OCI-LY1 (cell line): ENCODE measurements at regions not wholly inside any gene's neighbourhood (a gene's known extent, or its start where the extent isn't known, plus 50 kb on each side); places are given as distances from the start of the nearest gene placed in this dataset.

Experiments
- H2AFZ ChIP-seq: fragments of 200-600 bp; sonication (generic), shearing (Covaris generic); 2 replicates; pipeline ENCODE4 v1.6.0; 2014; ENCODE audit warnings: antibody characterized with exemption, mild to moderate bottlenecking, low read length
- H3F3A ChIP-seq: fragments of 200-600 bp; sonication (generic), shearing (Covaris generic); 2 replicates; pipeline ENCODE4 v1.6.0; 2014; ENCODE audit warnings: mild to moderate bottlenecking, antibody characterized with exemption, low read length, moderate library complexity; ENCODE audit not compliant: insufficient read depth
- H3K27ac ChIP-seq: fragments of 200-600 bp; sonication (generic); 2 replicates; pipeline ENCODE4 v1.5.1; 2014; ENCODE audit warnings: low read length, mixed run types, mild to moderate bottlenecking, low read depth; ENCODE audit not compliant: poor library complexity, severe bottlenecking
- H3K27me3 ChIP-seq: fragments of 200-600 bp; sonication (generic); 2 replicates; pipeline ENCODE4 v1.6.0; 2014; ENCODE audit warnings: antibody characterized with exemption, mild to moderate bottlenecking, low read length, moderate library complexity; ENCODE audit not compliant: insufficient read depth
- H3K36me3 ChIP-seq: fragments of 200-600 bp; sonication (generic); 2 replicates; pipeline ENCODE4 v1.6.1; 2014; ENCODE audit warnings: mild to moderate bottlenecking, antibody characterized with exemption, low read length, moderate library complexity, mixed read lengths; ENCODE audit not compliant: insufficient read depth
- H3K4me1 ChIP-seq: fragments of 200-600 bp; sonication (generic); 2 replicates; pipeline ENCODE4 v1.5.1; 2014; ENCODE audit warnings: mild to moderate bottlenecking, low read length, moderate library complexity; ENCODE audit not compliant: insufficient read depth, severe bottlenecking
- H3K4me2 ChIP-seq: fragments of 200-600 bp; sonication (generic), shearing (Covaris generic); 2 replicates; pipeline ENCODE4 v1.6.1; 2014; ENCODE audit warnings: low read length
- H3K4me3 ChIP-seq: fragments of 200-600 bp; sonication (generic); 2 replicates; pipeline ENCODE4 v1.5.1; 2014; ENCODE audit warnings: low read length, low read depth, mild to moderate bottlenecking, mixed read lengths; ENCODE audit not compliant: poor library complexity, severe bottlenecking
- H3K79me2 ChIP-seq: fragments of 200-600 bp; shearing (Covaris generic); 2 replicates; pipeline ENCODE4 v1.6.1; 2016; ENCODE audit warnings: mixed run types, low read length, mixed read lengths; ENCODE audit not compliant: insufficient read depth
- H3K9ac ChIP-seq: fragments of 200-600 bp; sonication (generic), shearing (Covaris generic); 2 replicates; pipeline ENCODE4 v1.6.1; 2014; ENCODE audit warnings: mild to moderate bottlenecking, low read length, mixed read lengths
- H3K9me2 ChIP-seq: fragments of 200-600 bp; sonication (generic), shearing (Covaris generic); 2 replicates; pipeline ENCODE4 v1.6.1; 2014; ENCODE audit warnings: low read depth, mild to moderate bottlenecking, low read length, mixed read lengths
- H3K9me3 ChIP-seq: fragments of 200-600 bp; shearing (Covaris generic); 2 replicates; pipeline ENCODE4 v1.6.1; 2014; ENCODE audit warnings: low read length, mixed read lengths
- H4K20me1 ChIP-seq: fragments of 200-600 bp; sonication (generic), shearing (Covaris generic); 2 replicates; pipeline ENCODE4 v1.6.0; 2016; ENCODE audit warnings: mild to moderate bottlenecking, low read length; ENCODE audit not compliant: insufficient read depth
- EZH2 ChIP-seq: fragments of 200-600 bp; sonication (generic), shearing (Covaris generic); IDR thresholded peaks from 2 replicates; pipeline ENCODE4 v1.8.0; 2017; ENCODE audit warnings: borderline replicate concordance, mixed run types, mild to moderate bottlenecking, antibody characterized with exemption, low read length, moderate library complexity, mixed read lengths
- TF ChIP-seq, protein P1 (sequence below): fragments of 200-600 bp; sonication (generic), shearing (Covaris generic); IDR thresholded peaks from 2 replicates; pipeline ENCODE4 v1.5.1; 2017; ENCODE audit warnings: mild to moderate bottlenecking, antibody characterized with exemption, low read length, moderate library complexity, mixed read lengths

DNA sequence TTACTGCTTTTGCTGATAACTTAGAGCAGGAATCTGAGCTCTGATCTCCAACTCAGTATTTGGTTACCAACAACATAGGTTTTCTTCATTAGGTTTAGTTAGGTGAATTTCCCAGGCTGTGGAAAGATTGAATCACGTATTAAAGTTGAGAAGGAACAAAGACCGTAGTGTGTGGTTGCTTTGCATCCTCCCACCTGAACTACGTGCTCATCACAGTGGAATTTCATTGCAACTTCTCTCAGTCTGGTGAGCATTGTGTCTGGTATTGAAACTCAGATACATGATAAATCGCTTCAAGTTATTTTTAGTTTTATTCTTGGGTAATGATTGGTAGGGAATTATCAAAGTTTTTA is 139.4 kb upstream of the AKR1E2 start:
- Histone ChIP-seq H3K9me3 (no peaks in the 10 kb centered on the region), H3K27me3 (no peaks in the 10 kb centered on the region), H4K20me1 (no peaks in the 10 kb centered on the region), H3K4me1 (no peaks in the 10 kb centered on the region), H3K4me3 (no peak overlapping the region), H2AFZ (no peak overlapping the region), H3K4me2 (no peak overlapping the region), H3K9ac (no peak overlapping the region), H3K79me2 (no peaks in the 10 kb centered on the region), H3K9me2 (no peaks in the 10 kb centered on the region), H3K27ac (no peak overlapping the region), H3K36me3 (no peaks in the 10 kb centered on the region), H3F3A (no peaks in the 10 kb centered on the region)
- TF ChIP-seq, protein P1, sequence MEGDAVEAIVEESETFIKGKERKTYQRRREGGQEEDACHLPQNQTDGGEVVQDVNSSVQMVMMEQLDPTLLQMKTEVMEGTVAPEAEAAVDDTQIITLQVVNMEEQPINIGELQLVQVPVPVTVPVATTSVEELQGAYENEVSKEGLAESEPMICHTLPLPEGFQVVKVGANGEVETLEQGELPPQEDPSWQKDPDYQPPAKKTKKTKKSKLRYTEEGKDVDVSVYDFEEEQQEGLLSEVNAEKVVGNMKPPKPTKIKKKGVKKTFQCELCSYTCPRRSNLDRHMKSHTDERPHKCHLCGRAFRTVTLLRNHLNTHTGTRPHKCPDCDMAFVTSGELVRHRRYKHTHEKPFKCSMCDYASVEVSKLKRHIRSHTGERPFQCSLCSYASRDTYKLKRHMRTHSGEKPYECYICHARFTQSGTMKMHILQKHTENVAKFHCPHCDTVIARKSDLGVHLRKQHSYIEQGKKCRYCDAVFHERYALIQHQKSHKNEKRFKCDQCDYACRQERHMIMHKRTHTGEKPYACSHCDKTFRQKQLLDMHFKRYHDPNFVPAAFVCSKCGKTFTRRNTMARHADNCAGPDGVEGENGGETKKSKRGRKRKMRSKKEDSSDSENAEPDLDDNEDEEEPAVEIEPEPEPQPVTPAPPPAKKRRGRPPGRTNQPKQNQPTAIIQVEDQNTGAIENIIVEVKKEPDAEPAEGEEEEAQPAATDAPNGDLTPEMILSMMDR: no peak
- TF ChIP-seq EZH2: no peak

DNA sequence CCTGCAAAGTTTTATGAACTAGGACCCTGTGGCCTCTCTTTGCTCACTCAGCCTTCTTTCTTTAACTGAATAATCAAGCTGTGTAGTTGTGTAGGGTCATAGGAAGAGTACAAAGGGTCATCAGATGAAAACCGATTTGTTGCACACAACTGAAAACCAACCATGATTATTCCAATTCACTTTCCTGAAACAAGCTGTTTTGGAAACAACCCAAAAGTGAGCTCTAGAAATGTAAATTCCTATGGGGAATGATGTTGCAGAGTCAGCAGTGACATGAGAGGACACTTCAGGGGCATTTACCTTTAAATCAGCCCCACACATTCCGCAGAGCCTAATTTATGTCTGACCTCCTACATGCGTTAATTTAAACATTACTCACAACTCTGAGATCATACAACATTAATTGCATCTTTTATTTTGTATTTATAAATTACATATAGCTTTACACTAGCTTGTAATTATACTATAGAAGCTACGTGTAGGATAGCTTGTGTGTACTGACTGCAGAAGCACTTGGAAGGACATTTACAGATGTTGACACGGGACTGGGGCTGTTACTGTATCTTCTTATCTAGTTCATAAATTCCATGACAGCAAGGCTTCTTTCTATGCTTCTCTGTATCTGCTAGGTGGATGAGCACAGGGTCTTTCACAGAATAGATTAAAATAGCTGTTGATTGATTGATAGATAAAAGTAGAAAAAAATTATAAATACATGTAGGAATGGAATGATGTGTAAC is 139.9 kb upstream of the AKR1E2 start:
- Histone ChIP-seq H3K4me1 (no peaks in the 10 kb centered on the region), H3K4me2 (no peak overlapping the region), H3K79me2 (no peaks in the 10 kb centered on the region), H2AFZ (no peak overlapping the region), H3K9me3 (no peaks in the 10 kb centered on the region), H3K36me3 (no peaks in the 10 kb centered on the region), H3K9ac (no peak overlapping the region), H3K4me3 (no peak overlapping the region), H3F3A (no peaks in the 10 kb centered on the region), H3K9me2 (no peaks in the 10 kb centered on the region), H3K27me3 (no peaks in the 10 kb centered on the region), H3K27ac (no peak overlapping the region), H4K20me1 (no peaks in the 10 kb centered on the region)
- no peak for TF ChIP-seq EZH2
- TF ChIP-seq, protein P1: no peak

DNA sequence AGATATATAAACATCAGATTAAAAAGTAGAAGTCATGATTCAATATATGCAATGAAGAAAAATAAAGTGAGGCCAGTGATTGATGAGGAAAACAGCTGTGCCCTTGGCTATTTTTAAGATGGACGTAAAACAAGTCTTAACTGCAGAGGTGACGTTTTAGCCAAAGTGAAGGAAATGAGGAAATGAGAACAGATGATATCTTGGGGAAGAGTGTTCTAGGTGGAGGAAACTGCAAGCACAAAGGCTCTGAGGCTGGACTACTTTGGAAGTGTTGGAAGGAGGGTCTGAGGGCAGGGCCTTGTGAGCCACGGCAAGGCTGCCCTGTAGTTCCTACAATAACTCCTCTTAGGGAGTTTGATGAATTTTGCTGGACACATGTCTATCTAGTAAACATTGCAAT is 140.5 kb upstream of the AKR1E2 start:
- no peaks in the 10 kb centered on the region for H3K4me1 ChIP-seq
- H3F3A ChIP-seq: no peaks in the 10 kb centered on the region
- H2AFZ ChIP-seq: no peak overlapping the region
- no peaks in the 10 kb centered on the region for H3K9me2 ChIP-seq
- no peak overlapping the region for H3K4me3 ChIP-seq
- TF ChIP-seq, protein P1: no peak
- H3K9ac ChIP-seq: no peak overlapping the region
- H3K36me3 ChIP-seq: no peaks in the 10 kb centered on the region
- H3K27ac ChIP-seq: no peak overlapping the region
- H3K4me2 ChIP-seq: no peak overlapping the region
- no peaks in the 10 kb centered on the region for H3K27me3 ChIP-seq
- no peaks in the 10 kb centered on the region for H3K9me3 ChIP-seq
- no peaks in the 10 kb centered on the region for H3K79me2 ChIP-seq
- H4K20me1 ChIP-seq: no peaks in the 10 kb centered on the region
